GM18858 (cell line): ENCODE measurements at regions not wholly inside any gene's neighbourhood (a gene's known extent, or its start where the extent isn't known, plus 50 kb on each side); places are given as distances from the start of the nearest gene placed in this dataset.
"Not testable (repeated sequence)": the region's sequence is repeated elsewhere in the genome, so short reads cannot be mapped to it uniquely, and the experiment has no call there.

Source experiments
- ATAC-seq: cut with Tn5 transposase; IDR thresholded peaks from one replicate; pipeline ENCODE4 v1.9.1; 2021; ENCODE audit not compliant: unreplicated experiment

DNA sequence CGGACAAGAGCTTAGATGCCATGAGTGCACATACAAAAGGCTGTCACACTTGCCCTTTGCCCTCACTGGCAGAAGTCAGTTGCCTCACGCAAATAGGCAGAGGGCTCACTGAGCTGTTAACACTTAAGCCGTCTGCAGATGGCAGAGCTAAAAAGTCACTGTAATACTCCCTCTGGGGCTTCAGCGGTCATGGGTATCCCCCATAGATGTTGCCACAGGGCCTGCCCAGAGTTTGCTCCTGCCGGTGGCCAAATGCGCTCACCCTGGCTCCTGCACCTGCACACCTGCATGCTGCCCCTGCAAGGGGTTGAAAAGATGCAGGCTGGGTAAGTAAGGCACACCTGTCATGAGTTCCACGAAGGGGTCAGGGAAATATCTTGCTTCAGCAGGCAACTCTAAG is 741.5 kb downstream of the EDEM1 start:
- no peak for ATAC-seq

DNA sequence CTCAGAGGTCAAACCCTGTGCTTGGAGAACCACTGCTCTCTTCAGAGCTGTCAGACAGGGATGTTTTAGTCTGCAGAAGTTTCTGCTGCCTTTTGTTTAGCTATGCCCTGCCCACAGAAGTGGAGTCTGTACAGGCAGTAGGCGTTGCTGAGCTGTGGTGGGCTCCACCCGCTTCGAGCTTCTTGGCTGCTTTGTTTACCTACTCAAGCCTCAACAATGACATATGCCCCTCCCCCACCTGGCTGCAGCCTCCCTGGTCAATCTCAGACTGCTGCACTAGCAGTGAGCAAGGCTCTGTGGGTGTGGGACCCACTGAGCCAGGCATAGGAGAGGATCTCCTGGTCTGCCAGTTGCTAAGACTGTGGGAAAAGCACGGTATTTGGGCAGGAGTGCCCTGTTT is 756.6 kb downstream of the EDEM1 start:
- not testable (repeated sequence) for ATAC-seq

DNA sequence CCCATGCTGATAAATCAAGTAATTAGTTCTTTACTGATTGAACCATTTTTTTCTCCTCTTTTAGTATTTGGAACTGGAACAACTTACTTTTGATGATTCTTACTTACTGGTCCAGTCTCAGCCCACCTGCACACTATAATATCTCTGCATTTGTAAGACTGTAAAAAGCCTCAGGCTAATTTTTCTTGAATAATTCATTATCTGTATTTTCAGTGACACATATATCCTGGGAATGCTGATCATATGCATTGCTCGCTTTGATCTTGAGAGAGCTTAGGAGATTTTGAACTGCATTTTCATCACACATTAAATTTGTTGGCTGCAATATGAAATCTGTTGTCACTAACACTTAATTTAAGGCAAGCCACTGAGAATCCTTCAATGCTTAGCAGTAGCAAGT is 760.6 kb downstream of the EDEM1 start:
- ATAC-seq: no peak

DNA sequence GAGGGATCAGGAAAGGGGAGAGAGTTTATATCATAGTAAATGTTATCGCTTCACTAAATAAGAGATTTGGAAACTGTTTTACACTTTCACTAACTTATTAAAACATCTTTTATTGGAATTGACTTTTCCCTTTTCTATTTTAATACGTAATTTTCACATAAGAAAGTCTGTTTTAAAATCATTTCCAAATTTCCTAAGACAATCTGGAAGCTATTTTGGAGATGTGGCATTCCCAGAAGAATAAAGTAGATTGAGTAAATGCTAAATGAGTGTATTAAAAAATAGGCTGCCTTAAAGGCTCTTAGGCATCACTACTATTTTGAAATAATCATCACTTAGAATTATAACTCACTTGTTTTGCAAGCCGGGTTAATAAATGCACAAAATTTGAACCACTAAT is 763.5 kb downstream of the EDEM1 start:
- no peak for ATAC-seq

DNA sequence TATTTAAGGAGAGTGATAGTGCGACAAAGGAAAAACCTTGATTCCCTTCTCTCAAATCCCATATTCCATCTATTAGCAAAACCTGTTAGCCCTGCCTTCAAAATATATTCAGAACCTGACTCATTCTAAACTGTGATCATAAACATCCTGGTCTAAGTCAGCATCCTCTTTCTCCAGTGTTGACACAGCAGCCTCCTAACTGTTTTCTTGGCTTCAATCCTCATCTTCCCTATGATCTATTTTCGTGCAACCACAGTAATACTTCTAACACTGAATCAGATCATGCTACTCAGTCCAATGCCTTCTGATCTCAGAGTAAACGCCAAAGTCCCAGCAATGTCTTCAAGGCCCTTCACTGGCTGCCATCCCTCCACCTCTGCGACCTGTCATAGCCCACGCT is 785.1 kb downstream of the EDEM1 start:
- ATAC-seq: no peak

DNA sequence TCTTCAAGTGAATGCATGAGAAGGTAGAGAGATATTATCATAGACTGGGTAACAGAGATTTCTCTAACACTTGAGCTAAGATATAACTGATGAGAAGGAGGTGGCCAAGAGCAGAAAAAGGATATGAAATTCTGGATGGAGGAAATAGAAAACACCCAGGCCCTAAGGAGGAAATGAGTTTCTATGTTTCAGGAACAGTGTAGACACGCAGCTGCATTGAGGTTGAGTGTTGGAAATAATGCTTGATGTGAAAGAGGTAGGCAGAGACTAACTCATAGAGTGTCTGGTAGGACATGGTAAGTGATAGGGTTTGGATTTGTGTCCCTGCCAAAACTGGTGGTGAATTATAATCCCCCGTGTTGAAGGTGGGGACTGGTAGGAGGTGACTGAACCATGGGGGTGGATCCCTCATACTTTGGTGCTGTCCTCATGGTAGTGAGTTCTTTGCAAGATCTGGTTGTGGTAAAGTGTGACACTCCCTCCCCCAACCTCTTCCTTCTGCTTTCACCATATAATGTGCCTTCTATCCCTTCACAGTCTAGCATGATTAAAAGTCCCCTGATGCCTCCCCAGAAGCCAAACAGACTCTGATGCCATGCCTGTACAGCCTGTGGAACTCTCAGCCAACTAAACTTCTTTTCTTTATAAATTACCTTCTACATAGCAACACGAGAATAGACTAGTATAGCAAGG is 787.3 kb downstream of the EDEM1 start:
- no peak for ATAC-seq

DNA sequence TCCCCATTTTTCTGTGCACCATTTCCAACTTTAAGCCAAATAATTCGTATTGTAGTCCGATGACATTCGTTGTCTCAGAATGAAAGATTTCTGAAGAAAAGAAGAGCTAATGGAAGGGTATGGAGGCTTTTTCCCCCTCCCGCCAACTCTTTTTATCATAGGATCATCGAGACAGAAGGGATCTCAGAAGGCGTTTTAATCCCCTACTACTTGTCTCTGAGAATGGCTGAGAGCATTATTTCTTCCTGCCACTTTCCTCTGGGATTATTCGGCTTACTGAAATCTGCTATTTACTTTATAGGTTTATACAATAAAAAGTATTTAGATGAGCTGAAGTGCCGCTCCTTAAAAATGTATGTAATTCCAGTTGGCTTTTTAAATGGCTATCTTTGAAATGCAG is 789.8 kb downstream of the EDEM1 start:
- ATAC-seq: no peak

DNA sequence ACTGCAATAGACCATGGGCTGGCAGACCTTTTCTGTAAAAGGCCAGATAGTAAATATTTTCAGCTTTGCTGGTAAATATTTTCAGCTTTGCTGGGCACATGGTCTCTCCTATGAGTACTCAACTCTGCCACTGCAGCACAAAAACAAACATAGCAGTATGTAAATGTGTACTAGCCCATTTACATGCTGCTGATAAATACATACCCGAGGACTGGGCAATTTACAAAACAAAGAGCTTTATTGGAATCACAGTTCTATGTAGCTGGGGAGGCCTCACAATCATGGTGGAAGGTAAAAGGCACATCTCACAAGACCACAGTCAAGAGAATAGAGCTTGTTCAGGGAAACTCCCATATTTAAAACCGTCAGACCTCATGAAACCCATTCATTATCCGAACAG is 793.0 kb downstream of the EDEM1 start:
- ATAC-seq: no peak

DNA sequence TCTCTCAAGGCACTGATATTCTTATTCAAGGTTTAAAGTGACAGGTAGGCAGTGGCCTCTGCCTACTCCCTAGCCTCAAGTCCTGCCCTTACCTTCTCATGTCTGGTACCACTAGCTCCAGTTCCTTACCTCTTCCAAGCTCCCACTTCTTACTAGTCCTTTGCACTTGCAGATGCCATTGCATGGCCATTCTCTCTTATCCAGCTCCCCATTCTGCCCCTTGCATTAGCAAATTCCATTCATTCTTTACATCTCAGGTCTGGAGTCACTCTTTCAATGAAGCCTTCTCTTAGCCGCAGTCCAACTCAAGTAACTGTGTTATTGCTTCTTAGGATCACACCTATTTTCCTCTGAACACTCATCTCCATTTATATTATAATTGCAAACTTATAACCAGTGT is 807.1 kb downstream of the EDEM1 start:
- no peak for ATAC-seq

DNA sequence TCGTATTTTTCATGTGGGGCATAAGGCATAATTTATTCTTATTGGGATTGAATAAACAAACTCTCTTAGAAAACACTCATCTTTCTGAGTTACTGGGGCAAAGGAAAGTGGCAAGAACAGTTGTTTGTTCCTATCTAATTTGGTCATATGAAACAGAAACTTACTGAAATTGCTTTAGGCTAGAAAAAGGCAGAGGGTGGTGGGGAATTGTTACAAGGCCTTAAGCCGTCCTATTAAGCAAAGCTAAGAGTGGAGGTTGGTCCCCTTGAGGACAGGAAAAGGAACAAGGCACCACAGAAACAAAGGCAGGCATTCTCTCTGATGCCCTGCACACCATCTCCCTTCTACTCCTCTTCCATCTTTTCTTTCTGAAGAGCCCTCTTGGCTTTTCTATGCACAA is 830.9 kb downstream of the EDEM1 start:
- no peak for ATAC-seq

DNA sequence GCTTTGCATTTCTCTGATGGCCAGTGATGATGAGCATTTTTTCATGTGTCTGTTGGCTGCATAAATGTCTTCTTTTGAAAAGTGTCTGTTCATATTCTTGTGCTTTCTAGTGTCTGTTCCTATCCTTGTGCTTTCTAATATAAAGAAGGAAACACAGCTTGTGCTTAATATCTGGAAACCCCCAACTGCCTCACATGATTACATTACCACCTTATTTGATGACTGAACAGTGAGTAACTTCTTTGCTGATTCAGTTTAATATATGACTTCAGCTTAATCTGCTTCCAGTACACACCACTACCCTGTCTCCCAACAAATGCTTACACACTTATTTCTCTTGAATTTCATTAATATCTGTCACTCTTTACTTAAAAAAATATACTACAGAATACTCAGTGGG is 835.1 kb downstream of the EDEM1 start:
- ATAC-seq: no peak

DNA sequence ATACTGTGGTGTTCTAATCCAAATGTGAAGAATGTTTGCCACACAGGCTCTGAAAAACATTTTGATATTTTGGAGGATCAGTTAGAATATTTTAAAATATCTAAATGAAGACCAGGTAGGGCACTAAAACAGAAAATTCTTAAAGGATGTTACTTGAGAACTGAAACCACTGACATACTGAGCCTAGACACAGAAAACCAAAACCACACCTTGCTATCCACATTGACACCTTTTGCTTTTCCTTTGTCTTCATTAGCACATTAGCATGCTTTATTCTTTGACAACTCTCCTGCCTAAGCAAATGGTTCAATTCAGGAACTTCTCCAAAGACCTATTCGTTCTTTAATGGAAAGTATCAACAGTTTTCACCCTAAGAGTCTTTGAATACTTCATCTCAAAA is 835.9 kb upstream of the GRM7 start:
- ATAC-seq: no peak

DNA sequence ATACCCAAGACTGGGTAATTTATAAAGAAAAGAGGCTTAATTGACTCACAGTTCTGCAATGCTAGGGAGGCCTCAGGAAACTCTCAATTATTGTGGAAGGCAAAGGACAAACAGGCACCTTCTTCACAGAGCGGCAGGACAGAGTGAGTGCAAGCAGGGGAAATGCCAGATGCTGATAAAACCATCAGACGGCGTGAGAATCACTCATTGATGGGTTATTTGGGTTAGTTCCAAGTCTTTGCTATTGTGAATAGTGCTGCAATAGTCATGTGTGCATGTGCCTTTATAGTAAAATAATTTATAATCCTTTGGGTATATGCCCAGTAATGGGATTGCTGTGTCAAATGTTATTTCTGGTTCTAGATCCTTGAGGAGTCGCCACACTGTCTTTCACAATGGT is 830.3 kb upstream of the GRM7 start:
- not testable (repeated sequence) for ATAC-seq

DNA sequence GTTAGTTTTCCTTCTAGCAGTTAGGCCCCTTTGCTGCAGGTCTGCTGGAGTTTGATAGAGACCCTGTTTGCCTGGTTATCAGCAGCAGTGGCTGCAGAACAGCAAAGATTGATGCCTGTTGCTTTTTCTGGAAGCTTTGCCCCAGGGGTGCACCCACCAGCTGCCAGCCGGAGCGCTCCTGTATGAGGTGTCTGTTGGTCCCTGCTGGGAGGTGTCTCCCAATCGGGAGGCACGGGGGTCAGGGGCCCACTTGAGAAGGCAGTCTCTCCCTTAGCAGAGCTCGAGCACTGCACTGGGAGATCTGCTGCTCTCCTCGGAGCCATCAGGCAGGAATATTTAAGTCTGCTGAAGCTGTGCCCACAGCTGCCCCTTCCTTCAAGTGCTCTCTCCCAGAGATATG is 825.3 kb upstream of the GRM7 start:
- no peak for ATAC-seq

DNA sequence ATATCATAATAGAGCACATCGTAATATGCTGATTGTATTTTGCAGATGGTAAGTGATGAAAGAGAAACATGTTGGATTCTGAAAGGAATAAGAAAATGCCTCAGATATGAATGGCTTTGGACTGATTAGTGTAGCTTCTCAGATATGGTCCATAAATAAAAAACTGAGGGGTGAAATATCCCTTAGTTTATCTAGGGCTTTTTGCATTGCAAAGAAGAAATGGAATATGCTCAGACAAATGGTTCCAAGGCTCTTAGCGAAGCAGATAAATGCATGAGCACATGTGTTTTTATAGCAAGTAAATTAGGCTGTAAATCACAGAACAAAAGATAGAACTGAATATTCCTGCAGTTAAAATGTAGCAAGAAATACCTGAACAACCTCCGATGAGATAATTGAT is 820.9 kb upstream of the GRM7 start:
- no peak for ATAC-seq

DNA sequence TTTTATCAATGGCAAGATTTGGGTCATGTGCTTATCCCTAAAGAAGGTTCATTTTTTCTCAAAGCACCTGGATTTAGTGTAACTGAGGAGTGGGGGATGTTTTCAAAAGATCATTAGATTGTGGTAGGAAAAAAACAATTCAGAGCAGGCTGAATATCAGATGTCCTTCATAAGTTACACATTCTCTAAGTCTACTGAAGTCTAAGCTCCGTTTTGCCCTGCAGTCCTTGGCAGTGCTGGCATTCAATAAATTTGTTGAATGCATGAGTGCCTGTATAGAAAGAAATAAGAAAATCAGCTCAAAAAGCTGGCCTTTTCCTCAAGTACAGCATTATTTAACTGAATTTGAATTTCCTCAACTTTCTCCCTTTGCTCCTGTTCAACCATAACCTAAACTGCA is 819.0 kb upstream of the GRM7 start:
- no peak for ATAC-seq

DNA sequence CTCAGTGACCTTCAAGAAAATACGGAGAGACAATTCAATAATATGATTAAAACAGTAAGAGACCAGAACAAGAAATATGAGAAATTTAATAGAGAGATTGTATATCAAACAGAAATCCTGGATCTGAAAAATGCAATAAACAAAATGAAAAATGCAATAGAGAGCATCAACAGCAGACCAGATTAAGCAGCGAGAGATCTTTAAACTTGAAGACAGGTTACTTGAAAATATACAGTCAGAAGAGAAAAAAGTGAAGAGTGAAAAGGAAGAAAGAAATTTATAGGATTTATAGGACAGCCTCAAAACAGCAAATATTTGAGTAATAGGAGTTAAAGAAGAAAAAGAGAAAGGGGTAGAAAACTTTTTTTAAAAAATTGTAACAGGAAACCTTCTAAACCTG is 813.9 kb upstream of the GRM7 start:
- no peak for ATAC-seq

DNA sequence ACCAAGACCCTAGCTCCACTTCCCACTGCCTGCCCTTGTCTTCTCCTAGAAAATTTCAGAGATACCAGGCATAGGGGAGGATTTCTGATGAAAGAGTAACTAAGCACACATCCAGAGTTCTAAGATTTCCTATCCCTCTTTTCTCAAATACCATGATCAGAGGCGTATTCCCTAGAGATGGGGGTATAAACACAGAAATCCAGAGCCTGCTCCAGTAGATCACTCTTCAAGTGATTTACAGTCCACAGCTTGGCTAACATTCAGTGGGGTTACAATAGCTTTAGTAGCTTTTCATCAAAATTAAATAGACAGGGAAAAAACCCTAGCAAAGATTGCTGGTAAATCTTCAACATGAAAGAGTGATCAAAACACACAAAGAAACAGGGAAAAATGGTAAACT is 800.7 kb upstream of the GRM7 start:
- ATAC-seq: no peak

DNA sequence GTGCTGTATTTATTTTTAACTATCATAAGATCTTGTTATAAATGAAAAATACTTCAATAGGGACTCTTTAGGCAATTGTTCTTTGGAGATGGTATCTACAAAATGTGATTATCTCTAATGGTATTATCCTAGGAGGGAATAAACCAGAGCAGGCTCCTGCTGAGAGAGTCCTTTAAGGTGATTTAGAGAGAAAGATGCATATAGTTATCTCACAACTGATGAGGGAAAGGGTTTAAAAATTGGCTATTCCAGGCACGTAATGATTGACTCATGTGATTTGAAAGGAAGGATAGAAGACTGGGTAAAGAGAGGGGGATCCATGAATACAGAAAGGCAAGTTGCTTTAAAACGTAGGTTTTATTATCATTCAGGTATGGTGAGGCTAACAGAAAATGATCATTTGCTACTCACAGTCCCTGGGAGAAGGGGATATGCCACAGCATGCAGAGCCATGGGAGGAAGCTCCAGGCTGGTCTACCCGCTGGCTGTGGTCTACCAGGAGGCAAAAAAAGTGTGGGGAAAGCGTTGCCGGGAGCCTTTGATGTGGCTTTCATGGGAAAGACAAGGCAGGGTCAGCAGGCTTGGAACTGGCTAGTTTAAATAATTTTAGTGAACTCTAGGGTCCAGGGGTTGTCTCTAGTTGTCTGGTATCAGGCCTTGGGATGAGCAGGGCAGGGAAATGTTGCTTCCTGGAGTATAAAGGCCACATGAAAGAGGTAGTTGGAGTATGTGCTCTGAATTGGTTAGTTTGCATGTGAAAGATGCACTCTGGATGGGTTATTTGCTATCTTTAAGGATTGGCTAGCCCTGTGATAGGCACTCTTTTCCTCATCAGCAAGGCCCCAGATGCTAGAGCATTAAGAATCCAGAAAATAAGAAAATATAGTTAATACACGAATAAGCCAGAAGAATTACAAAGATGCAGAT is 798.4 kb upstream of the GRM7 start:
- no peak for ATAC-seq

DNA sequence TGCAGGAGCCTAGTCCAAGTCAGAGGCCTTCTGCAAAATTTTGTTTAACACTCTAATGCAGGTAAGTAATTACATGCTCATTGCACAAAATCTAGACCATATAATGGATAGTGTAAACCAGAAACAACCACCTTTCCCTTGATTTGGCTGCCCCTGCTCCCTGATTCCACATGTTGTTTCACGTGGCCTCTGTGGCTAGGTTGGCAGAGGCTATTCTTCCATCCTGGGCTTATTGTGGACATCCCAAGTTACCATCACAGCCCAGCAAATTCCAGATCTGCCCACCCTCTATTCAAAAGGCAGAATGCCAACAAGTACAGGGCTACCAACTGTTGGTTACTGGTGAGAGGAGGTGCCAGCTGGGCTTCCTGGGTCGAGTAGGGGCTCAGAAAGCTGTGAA is 794.5 kb upstream of the GRM7 start:
- ATAC-seq: no peak

DNA sequence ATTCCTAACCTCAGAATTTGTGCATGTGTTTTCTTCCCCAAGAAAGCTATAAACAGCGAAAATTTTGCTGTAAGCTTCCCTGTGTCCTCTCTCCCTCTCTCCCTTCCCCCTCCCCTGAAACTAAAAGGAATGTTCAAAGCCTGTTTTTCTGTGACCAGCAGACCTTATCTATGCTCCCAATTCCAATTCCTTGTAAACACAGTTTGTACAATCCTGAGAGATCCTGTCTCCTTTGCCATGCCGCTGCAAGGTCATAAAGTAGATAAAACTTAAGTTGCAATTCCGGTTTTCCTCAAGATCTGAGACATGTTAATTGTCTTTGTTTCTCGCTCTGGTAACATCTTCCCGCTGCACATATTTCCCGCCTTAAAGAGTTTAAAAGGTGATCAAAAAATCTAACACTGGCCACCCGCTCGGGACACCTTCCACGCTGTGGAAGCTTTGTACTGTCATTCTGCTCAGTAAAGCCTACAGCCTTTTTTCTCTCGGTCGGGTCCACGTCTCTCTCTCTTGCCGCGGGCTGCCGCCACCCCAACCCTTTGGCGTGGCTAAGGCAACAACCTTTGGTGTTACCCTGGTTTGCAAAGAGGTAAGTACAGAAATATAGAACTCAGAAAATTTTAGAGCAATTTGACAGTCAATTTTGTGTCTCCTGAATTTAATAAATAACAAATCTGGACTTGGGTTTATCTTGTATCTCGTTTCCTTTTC is 793.9 kb upstream of the GRM7 start:
- not testable (repeated sequence) for ATAC-seq

DNA sequence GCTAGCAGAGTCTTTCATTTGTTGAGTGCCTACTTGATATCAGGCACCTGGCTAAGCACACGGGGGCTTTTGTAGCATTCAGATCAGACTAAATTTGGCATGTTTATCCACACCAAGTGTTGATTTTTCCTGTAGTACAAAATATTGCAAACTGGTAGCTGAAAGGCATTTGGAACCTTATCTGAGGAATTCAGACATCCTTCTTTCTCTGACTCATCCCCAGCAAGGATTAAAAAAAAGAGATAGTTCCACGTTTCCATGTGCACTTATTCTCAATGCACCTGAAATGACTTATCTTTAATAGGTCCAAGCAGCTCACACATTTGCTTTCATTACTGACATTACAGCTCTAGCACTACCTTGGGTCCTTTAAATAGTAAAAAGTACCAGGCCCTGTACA is 786.0 kb upstream of the GRM7 start:
- ATAC-seq: no peak
